Naive thymus-derived CD4-positive, alpha-beta T cell (primary cell): ENCODE measurements at regions not wholly inside any gene's neighbourhood (a gene's known extent, or its start where the extent isn't known, plus 50 kb on each side); places are given as distances from the start of the nearest gene placed in this dataset.

Source experiments
- ATAC-seq: fragments of 150-1000 bp; cut with Tn5 transposase; 2 replicates; pipeline ENCODE4 v1.10.0; 2021; ENCODE audit warnings: mild to moderate bottlenecking, moderate library complexity
- CTCF ChIA-PET: fragments of 350-600 bp; sonication (Branson Sonifier 250); formaldehyde crosslinking; loops from one replicate; lab custom pipeline; 2021; ENCODE audit warnings: antibody characterized with exemption; lab: Charles Lee
- POLR2A ChIA-PET: fragments of 350-600 bp; sonication (Branson Sonifier 250); formaldehyde crosslinking; loops from one replicate; lab custom pipeline; 2021; ENCODE audit warnings: antibody characterized with exemption, inconsistent platforms; lab: Charles Lee
- DNase-seq, 9 donors: peaks; one replicate each; pipeline versions ENCODE4 v3.0.0 to v3.0.0-alpha.2; 2020 to 2022; ENCODE audit warnings: mixed read lengths in 1 of 9
- H3K27ac ChIP-seq: one replicate; pipeline ENCODE4 v1.7.0; 2013; ENCODE audit warnings: mild to moderate bottlenecking, low read depth, low read length, moderate library complexity
- H3K27me3 ChIP-seq, 2 donors: one replicate each; pipeline ENCODE4 v1.7.0; 2013; ENCODE audit warnings: low read length in 2 of 2, mild to moderate bottlenecking in 2 of 2, moderate library complexity in 2 of 2; ENCODE audit not compliant: control insufficient read depth in 2 of 2, insufficient read depth in 2 of 2
- H3K36me3 ChIP-seq, 3 experiments: 1 replicate in 2 of 3; 2 replicates in 1 of 3; pipeline ENCODE4 v1.7.0; 2013; ENCODE audit warnings: low read length in 3 of 3, mild to moderate bottlenecking in 3 of 3, moderate library complexity in 1 of 3; ENCODE audit not compliant: insufficient read depth in 3 of 3, control insufficient read depth in 2 of 3
- H3K4me1 ChIP-seq, 2 donors: one replicate each; pipeline ENCODE4 v1.7.0; 2013; ENCODE audit warnings: low read length in 2 of 2, mild to moderate bottlenecking in 2 of 2, moderate library complexity in 1 of 2; ENCODE audit not compliant: control insufficient read depth in 2 of 2, insufficient read depth in 2 of 2
- H3K4me3 ChIP-seq: 2 replicates; pipeline ENCODE4 v1.7.0; 2013; ENCODE audit warnings: mild to moderate bottlenecking, low read length
- H3K9me3 ChIP-seq, 3 experiments: 1 replicate in 2 of 3; 2 replicates in 1 of 3; pipeline ENCODE4 v1.7.0; 2013; ENCODE audit warnings: low read length in 3 of 3; ENCODE audit not compliant: control insufficient read depth in 2 of 3
- H3K27ac Mint-ChIP-seq, 9 donors: one replicate each; pipeline ENCODE4 v1.8.0; 2020 to 2022; ENCODE audit warnings: mixed read lengths in 9 of 9, mild to moderate bottlenecking in 8 of 9, moderate library complexity in 5 of 9, inconsistent platforms in 2 of 9
- H3K27me3 Mint-ChIP-seq, 5 donors: one replicate each; pipeline ENCODE4 v1.8.0; 2021 to 2022; ENCODE audit warnings: mixed read lengths in 5 of 5, mild to moderate bottlenecking in 1 of 5
- H3K36me3 Mint-ChIP-seq, 5 donors: one replicate each; pipeline ENCODE4 v1.8.0; 2020 to 2022; ENCODE audit warnings: mixed read lengths in 5 of 5, mild to moderate bottlenecking in 3 of 5, inconsistent platforms in 1 of 5
- H3K4me1 Mint-ChIP-seq, 7 donors: one replicate each; pipeline ENCODE4 v1.8.0; 2020 to 2022; ENCODE audit warnings: mixed read lengths in 7 of 7, mild to moderate bottlenecking in 3 of 7, inconsistent platforms in 1 of 7
- H3K4me3 Mint-ChIP-seq, 10 donors: one replicate each; pipeline ENCODE4 v1.8.0; 2020 to 2022; ENCODE audit warnings: mild to moderate bottlenecking in 10 of 10, mixed read lengths in 10 of 10, moderate library complexity in 6 of 10, inconsistent platforms in 2 of 10
- H3K9me3 Mint-ChIP-seq, 11 donors: one replicate each; pipeline ENCODE4 v1.8.0; 2020 to 2022; ENCODE audit warnings: mixed read lengths in 11 of 11, mild to moderate bottlenecking in 4 of 11, inconsistent platforms in 1 of 11, moderate library complexity in 1 of 11
- intact Hi-C, 2 donors: fragments of 100-400 bp; cut with micrococcal nuclease; formaldehyde crosslinking; loops; one replicate each; pipeline ENCODE4 v1.15.1; 2023

DNA sequence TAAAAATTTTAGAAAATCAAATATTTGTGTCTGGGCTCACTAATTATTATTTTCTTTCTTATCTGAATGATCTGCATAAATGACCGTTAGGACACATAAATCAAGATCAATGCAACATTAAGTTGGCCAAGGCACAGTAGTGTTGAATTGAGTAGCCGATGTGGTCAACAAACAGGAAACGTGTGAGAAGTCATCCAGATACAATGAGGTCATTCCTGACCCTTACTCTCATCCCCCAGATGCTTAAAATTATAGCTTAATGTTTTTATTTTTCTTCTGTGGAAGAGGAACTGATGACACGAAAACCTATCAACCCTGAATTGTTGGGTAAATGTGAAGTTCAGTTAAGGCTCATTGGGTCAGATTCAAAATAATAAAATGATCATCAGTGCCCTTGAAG lies 222.9 kb downstream of the RFC3 start:
- no peaks in the 10 kb centered on the region for H3K36me3 ChIP-seq
- ChIA-PET POLR2A (no interaction called here), CTCF (no interaction called here)
- Mint-ChIP-seq H3K4me1 (no peaks in the 10 kb centered on the region), H3K27ac (no peak overlapping the region), H3K4me3 (no peak overlapping the region), H3K9me3 (peaks cover 0 to 10% (median 2%) of the 10 kb centered on the region in 11 donors), H3K36me3 (no peaks in the 10 kb centered on the region), H3K27me3 (peaks cover 0 to 22% (median 10%) of the 10 kb centered on the region in 5 donors)
- DNase-seq (no peak), ATAC-seq (no peak)
- no peak overlapping the region for H3K27ac ChIP-seq
- H3K4me1 ChIP-seq, result no peaks in the 10 kb centered on the region
- H3K9me3 ChIP-seq, result no peaks in the 10 kb centered on the region
- intact Hi-C loops, result loop anchor here in 1 of 2 donors (1.0 kb wide), 1 partner anchor 9 kb away; no protein-coding TSS in a partner anchor
- no peak overlapping the region for H3K4me3 ChIP-seq
- no peaks in the 10 kb centered on the region for H3K27me3 ChIP-seq

DNA sequence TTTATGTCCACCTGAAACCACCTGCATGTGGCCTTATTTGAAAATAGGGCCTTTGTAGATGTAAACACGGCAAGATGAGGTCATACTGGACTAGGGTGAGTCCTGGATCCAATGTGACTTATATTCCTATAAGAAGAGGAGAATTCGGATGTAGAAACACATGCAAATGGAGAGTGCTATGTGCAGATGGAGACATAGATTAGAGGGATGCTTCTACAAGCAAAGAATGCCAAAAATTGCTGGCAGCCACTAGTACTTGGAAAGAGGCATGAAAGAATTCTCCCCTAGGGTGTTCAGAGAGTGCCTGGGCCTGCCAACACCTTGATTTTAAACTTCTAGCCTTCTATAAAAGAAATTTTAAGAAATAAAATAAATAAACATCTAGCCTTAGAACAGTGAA lies 226.1 kb downstream of the RFC3 start:
- no peak for DNase-seq
- Mint-ChIP-seq H3K27ac (peak overlapping the region in 1 of 9 donors; percentile 73), H3K9me3 (peaks cover 0 to 10% (median 1%) of the 10 kb centered on the region in 11 donors), H3K36me3 (no peaks in the 10 kb centered on the region), H3K4me1 (no peaks in the 10 kb centered on the region), H3K4me3 (no peak overlapping the region), H3K27me3 (peaks cover 0 to 13% (median 0%) of the 10 kb centered on the region in 5 donors)
- no peak overlapping the region for H3K4me3 ChIP-seq
- no peak overlapping the region for H3K27ac ChIP-seq
- H3K36me3 ChIP-seq, result no peaks in the 10 kb centered on the region
- POLR2A ChIA-PET, result no interaction called here
- H3K4me1 ChIP-seq, result no peaks in the 10 kb centered on the region
- H3K27me3 ChIP-seq, result no peaks in the 10 kb centered on the region
- ATAC-seq, result no peak
- CTCF ChIA-PET, result no interaction called here
- H3K9me3 ChIP-seq, result no peaks in the 10 kb centered on the region
- intact Hi-C loops, result no loop called here

DNA sequence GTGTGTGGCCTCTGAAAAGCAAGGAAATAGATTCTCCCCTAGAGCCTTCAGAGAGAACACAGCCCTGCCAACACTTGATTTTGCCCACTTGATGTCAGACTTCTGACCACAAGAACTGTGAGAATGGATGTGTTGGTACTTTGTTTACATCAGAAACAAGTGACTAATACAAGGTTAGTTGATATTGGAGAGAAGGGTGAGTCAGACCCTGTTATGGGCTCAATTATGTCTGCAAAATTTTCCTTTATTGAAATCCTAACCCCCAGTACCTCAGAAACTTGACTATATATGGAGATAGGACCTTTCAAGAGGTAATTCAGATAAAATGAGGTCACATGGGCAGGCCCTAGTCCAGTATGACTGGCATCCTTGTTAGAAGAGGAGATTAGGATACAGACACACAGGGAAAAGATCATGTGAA lies 226.7 kb downstream of the RFC3 start:
- Histone ChIP-seq H3K27me3 (no peaks in the 10 kb centered on the region), H3K27ac (no peak overlapping the region), H3K4me3 (no peak overlapping the region), H3K36me3 (no peaks in the 10 kb centered on the region), H3K9me3 (no peaks in the 10 kb centered on the region), H3K4me1 (no peaks in the 10 kb centered on the region)
- H3K4me3 Mint-ChIP-seq, result no peak overlapping the region
- peaks cover 0 to 13% (median 0%) of the 10 kb centered on the region in 5 donors for H3K27me3 Mint-ChIP-seq
- intact Hi-C loops, result no loop called here
- H3K9me3 Mint-ChIP-seq, result peaks cover 0 to 10% (median 1%) of the 10 kb centered on the region in 11 donors
- DNase-seq (no peak), ATAC-seq (no peak)
- ChIA-PET POLR2A (no interaction called here), CTCF (no interaction called here)
- no peaks in the 10 kb centered on the region for H3K4me1 Mint-ChIP-seq
- no peak overlapping the region for H3K27ac Mint-ChIP-seq
- no peaks in the 10 kb centered on the region for H3K36me3 Mint-ChIP-seq

DNA sequence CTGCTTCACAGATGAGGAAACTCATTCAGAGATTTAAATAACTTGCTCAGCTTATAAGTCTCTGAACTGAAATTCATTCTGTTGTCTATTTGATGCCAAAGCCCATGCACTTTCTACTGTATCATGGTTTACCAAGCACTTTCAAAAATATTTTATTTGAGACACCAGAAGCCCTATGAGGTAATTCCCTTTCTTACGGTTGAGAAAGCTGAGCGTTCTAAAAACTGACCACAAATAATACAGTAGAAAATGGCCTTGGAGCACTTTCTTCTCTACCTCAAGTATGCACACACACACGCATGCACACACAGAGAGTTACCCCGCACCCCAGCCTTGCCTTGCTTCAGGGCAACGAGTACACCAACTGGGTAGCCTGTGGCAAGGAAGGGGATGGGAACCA lies 228.5 kb downstream of the RFC3 start:
- ChIA-PET POLR2A (no interaction called here), CTCF (no interaction called here)
- H3K9me3 Mint-ChIP-seq, result peaks cover 0 to 10% (median 4%) of the 10 kb centered on the region in 11 donors
- H3K27me3 Mint-ChIP-seq, result peaks cover 0 to 7% (median 0%) of the 10 kb centered on the region in 5 donors
- H3K27me3 ChIP-seq, result no peaks in the 10 kb centered on the region
- H3K36me3 ChIP-seq, result no peaks in the 10 kb centered on the region
- H3K36me3 Mint-ChIP-seq, result no peaks in the 10 kb centered on the region
- DNase-seq (no peak), ATAC-seq (no peak)
- no peak overlapping the region for H3K4me3 ChIP-seq
- no peak overlapping the region for H3K4me3 Mint-ChIP-seq
- H3K4me1 ChIP-seq, result no peaks in the 10 kb centered on the region
- no peaks in the 10 kb centered on the region for H3K9me3 ChIP-seq
- intact Hi-C loops, result no loop called here
- H3K27ac ChIP-seq, result no peak overlapping the region
- H3K4me1 Mint-ChIP-seq, result no peaks in the 10 kb centered on the region
- H3K27ac Mint-ChIP-seq, result no peak overlapping the region

DNA sequence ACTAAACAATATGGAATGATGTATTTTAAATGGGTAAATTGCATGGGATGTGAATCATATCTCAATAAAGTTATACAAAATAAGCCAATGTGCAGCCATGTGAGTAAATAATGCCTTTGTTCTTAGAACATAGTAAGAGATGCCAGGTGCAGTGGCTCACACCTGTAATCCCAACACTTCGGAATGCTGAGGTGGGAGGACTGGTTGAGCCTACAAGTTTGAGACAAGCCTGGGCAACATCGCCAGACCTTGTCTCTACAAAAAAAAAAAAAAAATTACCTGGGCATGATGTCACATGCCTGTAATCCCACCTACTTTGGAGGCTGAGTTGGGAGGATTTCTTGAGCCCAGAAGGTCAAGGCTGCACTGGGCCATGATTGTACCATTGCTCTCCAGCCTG lies 230.7 kb downstream of the RFC3 start:
- DNase-seq (no peak), ATAC-seq (no peak)
- no peaks in the 10 kb centered on the region for H3K27me3 Mint-ChIP-seq
- no peaks in the 10 kb centered on the region for H3K36me3 Mint-ChIP-seq
- no peak overlapping the region for H3K27ac Mint-ChIP-seq
- Histone ChIP-seq H3K4me3 (no peak overlapping the region), H3K27me3 (no peaks in the 10 kb centered on the region), H3K36me3 (no peaks in the 10 kb centered on the region), H3K27ac (no peak overlapping the region), H3K9me3 (no peaks in the 10 kb centered on the region), H3K4me1 (no peaks in the 10 kb centered on the region)
- H3K4me3 Mint-ChIP-seq, result no peak overlapping the region
- H3K9me3 Mint-ChIP-seq, result peaks cover 0 to 18% (median 6%) of the 10 kb centered on the region in 11 donors
- intact Hi-C loops, result no loop called here
- ChIA-PET POLR2A (no interaction called here), CTCF (no interaction called here)
- H3K4me1 Mint-ChIP-seq, result no peaks in the 10 kb centered on the region

DNA sequence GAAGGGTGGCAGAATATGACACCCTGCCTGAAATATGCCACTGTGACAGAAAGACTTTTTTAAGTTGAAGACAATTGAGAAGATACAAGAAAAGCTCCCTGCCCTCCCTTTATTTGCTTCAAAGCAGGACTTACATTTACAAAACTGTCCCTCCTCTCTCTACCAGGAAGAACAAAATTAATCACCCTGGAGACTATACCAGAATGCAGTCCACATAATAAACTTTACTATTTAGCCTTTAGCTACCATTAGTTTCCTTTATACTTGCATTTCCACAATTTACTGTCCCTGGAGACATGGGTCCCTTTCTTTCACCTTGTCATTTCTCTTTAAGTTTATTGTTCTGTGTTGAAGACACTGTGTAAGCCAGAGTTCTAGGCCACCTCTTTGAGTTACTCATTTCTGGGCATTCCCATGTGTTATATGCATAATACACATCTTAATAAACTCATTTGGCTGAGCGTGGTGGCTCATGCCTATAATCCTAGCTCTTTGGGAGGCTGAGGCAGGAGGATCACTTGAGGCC lies 238.8 kb downstream of the RFC3 start:
- no peaks in the 10 kb centered on the region for H3K36me3 Mint-ChIP-seq
- no peaks in the 10 kb centered on the region for H3K36me3 ChIP-seq
- H3K27me3 Mint-ChIP-seq, result no peaks in the 10 kb centered on the region
- no peak overlapping the region for H3K4me3 Mint-ChIP-seq
- H3K4me1 Mint-ChIP-seq, result peaks cover 0 to 6% (median 0%) of the 10 kb centered on the region in 7 donors
- H3K27ac ChIP-seq, result no peak overlapping the region
- ChIA-PET POLR2A (no interaction called here), CTCF (no interaction called here)
- no peak overlapping the region for H3K4me3 ChIP-seq
- H3K27me3 ChIP-seq, result no peaks in the 10 kb centered on the region
- peaks cover 3 to 14% (median 7%) of the 10 kb centered on the region in 11 donors for H3K9me3 Mint-ChIP-seq
- ATAC-seq (no peak), DNase-seq (no peak)
- H3K27ac Mint-ChIP-seq, result no peak overlapping the region
- intact Hi-C loops, result no loop called here
- no peaks in the 10 kb centered on the region for H3K4me1 ChIP-seq
- peaks cover 0 to 5% (median 0%) of the 10 kb centered on the region in 3 experiments for H3K9me3 ChIP-seq

DNA sequence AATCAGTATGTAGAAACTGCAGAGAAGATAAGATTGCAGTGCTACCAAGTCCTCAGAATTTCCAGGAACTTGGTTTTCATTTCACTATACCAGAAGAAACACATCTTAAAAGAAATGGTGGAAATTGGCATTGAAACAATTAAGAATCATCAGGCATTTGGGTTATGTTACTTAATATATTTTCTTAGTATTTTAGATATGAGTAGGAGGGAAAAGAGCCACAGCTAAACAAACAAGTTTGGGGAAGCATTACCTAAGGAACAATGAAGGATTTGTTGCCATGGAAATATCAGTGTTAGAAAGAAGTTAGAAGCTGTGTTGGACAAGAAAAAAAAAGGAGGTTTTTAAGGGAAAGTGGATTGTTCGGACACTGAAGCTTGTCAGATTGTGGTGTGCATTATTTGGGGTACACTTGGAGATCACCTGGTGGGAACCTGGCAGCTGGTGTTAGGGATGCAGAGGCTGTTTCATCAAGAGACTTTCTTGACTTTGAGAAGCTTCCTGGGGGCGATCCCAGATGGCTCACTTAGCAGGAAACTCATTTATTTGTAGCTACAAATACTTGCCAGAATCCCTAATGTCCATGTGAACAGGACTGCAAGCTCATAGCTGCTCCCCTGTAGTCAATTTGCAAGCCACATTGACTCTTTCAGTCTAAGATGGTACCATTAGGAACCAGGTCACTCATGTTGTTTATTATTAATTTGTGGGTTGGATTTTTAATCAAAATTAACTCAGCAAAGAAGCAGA lies 246.7 kb downstream of the RFC3 start:
- H3K36me3 Mint-ChIP-seq, result no peaks in the 10 kb centered on the region
- H3K27me3 ChIP-seq, result no peaks in the 10 kb centered on the region
- no peak overlapping the region for H3K27ac ChIP-seq
- H3K36me3 ChIP-seq, result no peaks in the 10 kb centered on the region
- H3K4me1 Mint-ChIP-seq, result no peaks in the 10 kb centered on the region
- DNase-seq (no peak), ATAC-seq (no peak)
- H3K27ac Mint-ChIP-seq, result no peak overlapping the region
- no peaks in the 10 kb centered on the region for H3K4me1 ChIP-seq
- H3K27me3 Mint-ChIP-seq, result peaks cover 0 to 7% (median 0%) of the 10 kb centered on the region in 5 donors
- H3K9me3 Mint-ChIP-seq, result peaks cover 0 to 10% (median 1%) of the 10 kb centered on the region in 11 donors
- ChIA-PET POLR2A (no interaction called here), CTCF (interaction anchor here (0.7 kb wide), 1 partner anchor 167 kb away, joined by 3 read pairs; no protein-coding TSS in a partner anchor)
- no peak overlapping the region for H3K4me3 Mint-ChIP-seq
- H3K9me3 ChIP-seq, result no peaks in the 10 kb centered on the region
- H3K4me3 ChIP-seq, result no peak overlapping the region
- intact Hi-C loops, result no loop called here
